ENCODE measurements at regions not wholly inside any gene's neighbourhood (a gene's known extent, or its start where the extent isn't known, plus 50 kb on each side); places are given as distances from the start of the nearest gene placed in this dataset.

DNA sequence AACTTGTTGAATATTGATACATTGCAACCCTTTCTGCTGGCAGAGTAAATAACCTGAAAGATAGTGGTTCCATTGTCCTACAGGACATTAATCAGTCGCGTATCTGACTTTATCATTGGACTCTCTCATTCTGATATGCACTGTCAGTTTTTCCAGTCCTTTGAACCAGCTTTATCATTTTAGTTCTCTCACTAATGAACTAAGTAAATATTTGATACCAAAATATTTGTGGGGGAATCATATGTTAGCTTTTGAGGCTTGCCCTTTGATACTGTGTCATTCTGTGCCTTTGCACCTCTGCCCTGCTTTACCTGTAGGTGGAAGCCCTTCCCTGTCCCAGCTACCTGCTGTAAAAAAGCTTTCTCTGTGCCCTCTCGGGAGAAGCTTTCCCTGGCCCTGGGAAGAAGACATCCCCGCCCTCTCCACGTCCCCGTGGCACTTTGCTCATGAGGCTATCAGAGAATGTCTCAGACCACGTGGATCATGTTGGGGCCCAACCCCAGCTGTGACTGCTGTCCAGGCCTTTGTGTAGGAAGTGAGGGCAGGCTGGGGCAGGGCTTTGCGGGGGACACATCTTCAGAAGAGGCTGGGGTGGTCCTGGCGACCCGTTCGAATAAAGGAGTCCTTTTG is 117.8 kb upstream of the NXT1 start:
- no peak for TF ChIP-seq POLR2A (IDR thresholded peaks at IDR 0.05; ENCODE audit: low read length)
- no peak for TF ChIP-seq GATA1 (IDR thresholded peaks at IDR 0.05; ENCODE audit: low read depth, low read length)
